ENCODE measurements at regions not wholly inside any gene's neighbourhood (a gene's known extent, or its start where the extent isn't known, plus 50 kb on each side); places are given as distances from the start of the nearest gene placed in this dataset.

DNA sequence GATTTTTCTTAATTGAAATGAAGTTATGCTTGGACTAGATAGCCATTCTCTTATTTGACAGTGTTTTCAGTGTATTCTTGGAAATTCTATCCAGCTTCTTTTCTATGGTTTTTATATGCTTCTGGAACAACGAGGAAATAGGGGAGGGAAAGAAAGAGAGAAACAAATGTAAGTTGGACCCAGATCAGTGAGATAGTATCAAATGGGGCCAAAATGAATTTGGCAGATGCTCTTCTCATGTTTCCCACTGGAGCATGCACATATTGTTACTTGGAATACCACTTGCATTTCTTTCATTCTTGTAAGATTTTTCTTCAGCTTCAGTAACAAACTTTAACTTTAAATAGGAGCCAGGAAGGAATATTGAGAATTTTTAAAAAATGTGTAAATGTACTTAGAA is 312.3 kb downstream of the PRL start:
- TF ChIP-seq POLR2AphosphoS5 (IDR thresholded peaks at IDR 0.05; ENCODE audit: low read depth, low read length) (no peak), SMC3 (IDR thresholded peaks at IDR 0.05; ENCODE audit: low read depth, low read length) (no peak), SIN3A (IDR thresholded peaks at IDR 0.05; ENCODE audit: borderline replicate concordance, low read depth, low read length) (no peak), RCOR1 (IDR thresholded peaks at IDR 0.05; ENCODE audit: low read length) (0 out of 2 replicates have a peak, but pooled peaks have one; percentile 20), FOSL2 (IDR thresholded peaks at IDR 0.05; ENCODE audit: borderline replicate concordance, low read depth) (no peak), CHD2 (IDR thresholded peaks at IDR 0.05; ENCODE audit: low read length, partially characterized antibody) (no peak), RFX5 (IDR thresholded peaks at IDR 0.05; ENCODE audit: low read length) (no peak), FOXM1 (IDR thresholded peaks at IDR 0.05; ENCODE audit: low read depth) (no peak), MXI1 (IDR thresholded peaks at IDR 0.05; ENCODE audit: low read depth, low read length) (no peak)
- TF ChIP-seq, protein P1, sequence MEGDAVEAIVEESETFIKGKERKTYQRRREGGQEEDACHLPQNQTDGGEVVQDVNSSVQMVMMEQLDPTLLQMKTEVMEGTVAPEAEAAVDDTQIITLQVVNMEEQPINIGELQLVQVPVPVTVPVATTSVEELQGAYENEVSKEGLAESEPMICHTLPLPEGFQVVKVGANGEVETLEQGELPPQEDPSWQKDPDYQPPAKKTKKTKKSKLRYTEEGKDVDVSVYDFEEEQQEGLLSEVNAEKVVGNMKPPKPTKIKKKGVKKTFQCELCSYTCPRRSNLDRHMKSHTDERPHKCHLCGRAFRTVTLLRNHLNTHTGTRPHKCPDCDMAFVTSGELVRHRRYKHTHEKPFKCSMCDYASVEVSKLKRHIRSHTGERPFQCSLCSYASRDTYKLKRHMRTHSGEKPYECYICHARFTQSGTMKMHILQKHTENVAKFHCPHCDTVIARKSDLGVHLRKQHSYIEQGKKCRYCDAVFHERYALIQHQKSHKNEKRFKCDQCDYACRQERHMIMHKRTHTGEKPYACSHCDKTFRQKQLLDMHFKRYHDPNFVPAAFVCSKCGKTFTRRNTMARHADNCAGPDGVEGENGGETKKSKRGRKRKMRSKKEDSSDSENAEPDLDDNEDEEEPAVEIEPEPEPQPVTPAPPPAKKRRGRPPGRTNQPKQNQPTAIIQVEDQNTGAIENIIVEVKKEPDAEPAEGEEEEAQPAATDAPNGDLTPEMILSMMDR (IDR thresholded peaks at IDR 0.05): no peak
- TF ChIP-seq, protein P2, sequence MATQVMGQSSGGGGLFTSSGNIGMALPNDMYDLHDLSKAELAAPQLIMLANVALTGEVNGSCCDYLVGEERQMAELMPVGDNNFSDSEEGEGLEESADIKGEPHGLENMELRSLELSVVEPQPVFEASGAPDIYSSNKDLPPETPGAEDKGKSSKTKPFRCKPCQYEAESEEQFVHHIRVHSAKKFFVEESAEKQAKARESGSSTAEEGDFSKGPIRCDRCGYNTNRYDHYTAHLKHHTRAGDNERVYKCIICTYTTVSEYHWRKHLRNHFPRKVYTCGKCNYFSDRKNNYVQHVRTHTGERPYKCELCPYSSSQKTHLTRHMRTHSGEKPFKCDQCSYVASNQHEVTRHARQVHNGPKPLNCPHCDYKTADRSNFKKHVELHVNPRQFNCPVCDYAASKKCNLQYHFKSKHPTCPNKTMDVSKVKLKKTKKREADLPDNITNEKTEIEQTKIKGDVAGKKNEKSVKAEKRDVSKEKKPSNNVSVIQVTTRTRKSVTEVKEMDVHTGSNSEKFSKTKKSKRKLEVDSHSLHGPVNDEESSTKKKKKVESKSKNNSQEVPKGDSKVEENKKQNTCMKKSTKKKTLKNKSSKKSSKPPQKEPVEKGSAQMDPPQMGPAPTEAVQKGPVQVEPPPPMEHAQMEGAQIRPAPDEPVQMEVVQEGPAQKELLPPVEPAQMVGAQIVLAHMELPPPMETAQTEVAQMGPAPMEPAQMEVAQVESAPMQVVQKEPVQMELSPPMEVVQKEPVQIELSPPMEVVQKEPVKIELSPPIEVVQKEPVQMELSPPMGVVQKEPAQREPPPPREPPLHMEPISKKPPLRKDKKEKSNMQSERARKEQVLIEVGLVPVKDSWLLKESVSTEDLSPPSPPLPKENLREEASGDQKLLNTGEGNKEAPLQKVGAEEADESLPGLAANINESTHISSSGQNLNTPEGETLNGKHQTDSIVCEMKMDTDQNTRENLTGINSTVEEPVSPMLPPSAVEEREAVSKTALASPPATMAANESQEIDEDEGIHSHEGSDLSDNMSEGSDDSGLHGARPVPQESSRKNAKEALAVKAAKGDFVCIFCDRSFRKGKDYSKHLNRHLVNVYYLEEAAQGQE (IDR thresholded peaks at IDR 0.05; ENCODE audit: low read depth, low read length): no peak
- TF ChIP-seq, protein P3, sequence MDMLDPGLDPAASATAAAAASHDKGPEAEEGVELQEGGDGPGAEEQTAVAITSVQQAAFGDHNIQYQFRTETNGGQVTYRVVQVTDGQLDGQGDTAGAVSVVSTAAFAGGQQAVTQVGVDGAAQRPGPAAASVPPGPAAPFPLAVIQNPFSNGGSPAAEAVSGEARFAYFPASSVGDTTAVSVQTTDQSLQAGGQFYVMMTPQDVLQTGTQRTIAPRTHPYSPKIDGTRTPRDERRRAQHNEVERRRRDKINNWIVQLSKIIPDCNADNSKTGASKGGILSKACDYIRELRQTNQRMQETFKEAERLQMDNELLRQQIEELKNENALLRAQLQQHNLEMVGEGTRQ (IDR thresholded peaks at IDR 0.05; ENCODE audit: borderline replicate concordance, low read depth, low read length): no peak
